ENCODE measurements at regions not wholly inside any gene's neighbourhood (a gene's known extent, or its start where the extent isn't known, plus 50 kb on each side); places are given as distances from the start of the nearest gene placed in this dataset.

DNA sequence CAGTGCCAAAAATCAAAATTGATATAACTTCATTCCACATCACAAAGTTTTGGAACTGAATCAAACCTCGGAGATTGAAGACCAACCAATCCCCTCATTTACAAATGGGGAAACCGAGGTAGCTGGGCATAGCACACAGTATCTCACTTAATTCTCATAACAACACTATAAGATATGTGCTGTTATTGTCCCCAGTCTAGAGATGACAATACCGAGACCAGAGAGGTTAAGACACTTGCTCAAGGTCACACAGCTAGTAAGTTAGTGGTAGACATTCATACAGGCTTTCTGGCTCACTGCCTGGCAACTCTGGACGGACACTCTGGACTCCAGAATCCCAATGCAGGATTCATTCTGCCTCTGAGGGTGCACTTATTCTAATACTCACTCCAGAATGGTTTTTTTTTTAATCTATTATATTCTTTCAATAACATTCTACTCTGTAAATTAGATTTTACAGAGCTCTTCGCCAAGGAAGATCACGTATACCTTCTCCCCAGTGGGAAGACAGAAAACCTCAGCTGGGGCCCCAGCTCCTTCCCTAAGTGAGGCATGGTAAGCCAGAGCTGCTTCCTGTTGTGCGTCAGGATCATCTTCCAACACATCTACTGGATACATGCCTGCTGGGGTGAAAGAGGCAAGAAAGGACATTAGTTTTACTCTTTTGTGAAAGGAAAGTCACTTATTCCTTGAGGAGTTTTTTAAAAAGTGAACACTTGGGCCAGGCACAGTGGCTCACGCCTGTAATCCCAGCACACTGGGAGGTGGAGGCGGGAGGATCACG, 128.4 kb upstream of the IGF1R start:
- Histone ChIP-seq H3K4me2 (ENCODE audit: low read length) (no peak overlapping the region), H4K20me1 (ENCODE audit: control insufficient read depth, insufficient read depth, low read depth, low read length) (no peaks in the 10 kb centered on the region), H3K9me3 (ENCODE audit: control insufficient read depth, insufficient read depth, low read length) (no peaks in the 10 kb centered on the region), H3K4me3 (ENCODE audit: low read length) (no peak overlapping the region), H3F3A (ENCODE audit: control insufficient read depth, insufficient read depth) (no peaks in the 10 kb centered on the region), H3K79me2 (ENCODE audit: control insufficient read depth, low read length) (no peaks in the 10 kb centered on the region), H3K36me3 (ENCODE audit: control insufficient read depth, low read length) (no peaks in the 10 kb centered on the region), H3K27me3 (ENCODE audit: control insufficient read depth, low read length) (no peaks in the 10 kb centered on the region), H3K4me1 (ENCODE audit: control insufficient read depth, low read length) (no peaks in the 10 kb centered on the region), H3K9me2 (replicated peaks; ENCODE audit: control insufficient read depth, low read length) (no peaks in the 10 kb centered on the region), H3K27ac (ENCODE audit: low read depth, low read length) (no peak overlapping the region)
- TF ChIP-seq EZH2phosphoT487 (IDR thresholded peaks at IDR 0.05; ENCODE audit: borderline replicate concordance, low read length), result no peak
- TF ChIP-seq, protein P1, sequence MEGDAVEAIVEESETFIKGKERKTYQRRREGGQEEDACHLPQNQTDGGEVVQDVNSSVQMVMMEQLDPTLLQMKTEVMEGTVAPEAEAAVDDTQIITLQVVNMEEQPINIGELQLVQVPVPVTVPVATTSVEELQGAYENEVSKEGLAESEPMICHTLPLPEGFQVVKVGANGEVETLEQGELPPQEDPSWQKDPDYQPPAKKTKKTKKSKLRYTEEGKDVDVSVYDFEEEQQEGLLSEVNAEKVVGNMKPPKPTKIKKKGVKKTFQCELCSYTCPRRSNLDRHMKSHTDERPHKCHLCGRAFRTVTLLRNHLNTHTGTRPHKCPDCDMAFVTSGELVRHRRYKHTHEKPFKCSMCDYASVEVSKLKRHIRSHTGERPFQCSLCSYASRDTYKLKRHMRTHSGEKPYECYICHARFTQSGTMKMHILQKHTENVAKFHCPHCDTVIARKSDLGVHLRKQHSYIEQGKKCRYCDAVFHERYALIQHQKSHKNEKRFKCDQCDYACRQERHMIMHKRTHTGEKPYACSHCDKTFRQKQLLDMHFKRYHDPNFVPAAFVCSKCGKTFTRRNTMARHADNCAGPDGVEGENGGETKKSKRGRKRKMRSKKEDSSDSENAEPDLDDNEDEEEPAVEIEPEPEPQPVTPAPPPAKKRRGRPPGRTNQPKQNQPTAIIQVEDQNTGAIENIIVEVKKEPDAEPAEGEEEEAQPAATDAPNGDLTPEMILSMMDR (IDR thresholded peaks at IDR 0.05; ENCODE audit: low read depth, low read length, poor library complexity, severe bottlenecking), result no peak

DNA sequence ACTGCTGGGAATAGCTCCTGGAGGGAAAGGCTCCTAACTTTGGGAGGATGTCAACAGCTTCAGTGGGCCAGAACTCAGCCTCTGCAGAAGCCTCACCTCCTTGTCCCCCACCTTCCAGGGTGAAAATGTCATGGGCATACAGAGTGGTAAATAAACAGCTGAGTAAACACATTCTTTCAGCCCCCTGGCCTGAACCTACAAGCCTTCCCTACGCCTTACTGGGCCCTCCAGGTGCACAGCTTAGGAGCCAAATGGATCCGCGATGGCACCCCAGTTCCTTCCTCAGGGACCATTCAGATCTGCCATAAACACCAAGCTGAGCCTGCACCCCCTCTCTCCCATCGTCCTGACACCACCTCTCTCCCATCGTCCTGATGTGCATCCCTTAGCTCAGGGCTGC, 126.2 kb upstream of the IGF1R start:
- no peaks in the 10 kb centered on the region for H3K9me3 ChIP-seq (ENCODE audit: control insufficient read depth, insufficient read depth, low read length)
- H3K4me1 ChIP-seq (ENCODE audit: control insufficient read depth, low read length), result no peaks in the 10 kb centered on the region
- H3K36me3 ChIP-seq (ENCODE audit: control insufficient read depth, low read length), result no peaks in the 10 kb centered on the region
- no peaks in the 10 kb centered on the region for H4K20me1 ChIP-seq (ENCODE audit: control insufficient read depth, insufficient read depth, low read depth, low read length)
- no peaks in the 10 kb centered on the region for H3K27me3 ChIP-seq (ENCODE audit: control insufficient read depth, low read length)
- no peaks in the 10 kb centered on the region for H3K9me2 ChIP-seq (replicated peaks; ENCODE audit: control insufficient read depth, low read length)
- H3K4me3 ChIP-seq (ENCODE audit: low read length), result no peak overlapping the region
- H3K4me2 ChIP-seq (ENCODE audit: low read length), result no peak overlapping the region
- H3F3A ChIP-seq (ENCODE audit: control insufficient read depth, insufficient read depth), result no peaks in the 10 kb centered on the region
- H3K79me2 ChIP-seq (ENCODE audit: control insufficient read depth, low read length), result no peaks in the 10 kb centered on the region
- no peak overlapping the region for H3K27ac ChIP-seq (ENCODE audit: low read depth, low read length)
- TF ChIP-seq, protein P1 (IDR thresholded peaks at IDR 0.05; ENCODE audit: low read depth, low read length, poor library complexity, severe bottlenecking), result no peak
- TF ChIP-seq EZH2phosphoT487 (IDR thresholded peaks at IDR 0.05; ENCODE audit: borderline replicate concordance, low read length), result no peak

DNA sequence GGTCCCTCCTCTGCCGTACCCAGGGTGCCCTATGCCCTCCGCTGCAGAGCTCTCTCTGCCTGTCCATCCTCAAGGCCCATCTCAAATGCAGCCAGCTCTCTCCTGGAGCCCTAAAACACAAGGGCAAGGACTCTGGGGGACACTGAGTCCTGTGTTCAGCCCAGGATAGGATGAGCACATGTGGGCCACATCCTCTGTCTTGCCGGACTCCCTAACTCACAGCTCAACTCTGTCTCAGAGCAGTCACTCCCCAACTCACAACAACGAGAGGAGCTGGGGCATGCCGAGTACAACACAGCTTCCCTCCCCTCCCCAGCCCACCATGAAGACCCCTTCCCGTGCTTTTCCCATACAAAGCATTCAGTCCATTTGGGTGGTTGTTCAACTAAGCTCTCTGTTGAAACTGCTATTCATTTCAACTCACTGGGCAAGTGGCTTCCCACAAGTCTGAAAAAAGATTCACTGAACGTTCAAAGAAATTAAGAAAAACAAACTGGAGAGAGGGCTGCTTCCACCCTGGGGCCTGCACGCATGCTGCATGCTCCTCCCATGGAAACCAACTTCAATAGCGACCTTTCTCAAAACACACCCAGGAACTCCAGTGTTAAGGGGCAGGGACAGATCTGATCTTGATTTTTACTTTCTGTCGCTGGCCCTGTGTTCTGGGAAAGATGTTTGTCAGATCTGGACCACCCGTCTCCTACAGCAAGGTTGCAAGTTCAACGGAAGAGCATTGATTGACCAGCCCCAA, 124.3 kb upstream of the IGF1R start:
- no peaks in the 10 kb centered on the region for H3K9me2 ChIP-seq (replicated peaks; ENCODE audit: control insufficient read depth, low read length)
- H4K20me1 ChIP-seq (ENCODE audit: control insufficient read depth, insufficient read depth, low read depth, low read length), result no peaks in the 10 kb centered on the region
- TF ChIP-seq EZH2phosphoT487 (IDR thresholded peaks at IDR 0.05; ENCODE audit: borderline replicate concordance, low read length), result no peak
- H3K27me3 ChIP-seq (ENCODE audit: control insufficient read depth, low read length), result no peaks in the 10 kb centered on the region
- no peaks in the 10 kb centered on the region for H3K4me1 ChIP-seq (ENCODE audit: control insufficient read depth, low read length)
- no peaks in the 10 kb centered on the region for H3F3A ChIP-seq (ENCODE audit: control insufficient read depth, insufficient read depth)
- H3K27ac ChIP-seq (ENCODE audit: low read depth, low read length), result no peak overlapping the region
- no peaks in the 10 kb centered on the region for H3K9me3 ChIP-seq (ENCODE audit: control insufficient read depth, insufficient read depth, low read length)
- H3K4me2 ChIP-seq (ENCODE audit: low read length), result no peak overlapping the region
- no peak overlapping the region for H3K4me3 ChIP-seq (ENCODE audit: low read length)
- no peaks in the 10 kb centered on the region for H3K36me3 ChIP-seq (ENCODE audit: control insufficient read depth, low read length)
- H3K79me2 ChIP-seq (ENCODE audit: control insufficient read depth, low read length), result no peaks in the 10 kb centered on the region

All from DOHH2 (cell line).